Loucy (cell line): ENCODE measurements at regions not wholly inside any gene's neighbourhood (a gene's known extent, or its start where the extent isn't known, plus 50 kb on each side); places are given as distances from the start of the nearest gene placed in this dataset.

Experiments
- H2AFZ ChIP-seq: fragments of 200-600 bp; sonication (generic); 2 replicates; pipeline ENCODE4 v1.6.0; 2016; ENCODE audit warnings: antibody characterized with exemption, mild to moderate bottlenecking, low read length, moderate library complexity
- H3F3A ChIP-seq: fragments of 200-600 bp; 2 replicates; pipeline ENCODE4 v1.6.0; 2016; ENCODE audit warnings: antibody characterized with exemption, low read depth, mild to moderate bottlenecking
- H3K27me3 ChIP-seq: fragments of 200-600 bp; sonication (generic); 2 replicates; pipeline ENCODE4 v1.6.1; 2014; ENCODE audit warnings: low read length, mild to moderate bottlenecking; ENCODE audit not compliant: insufficient read depth, poor library complexity, severe bottlenecking
- H3K36me3 ChIP-seq: fragments of 200-600 bp; sonication (generic); 2 replicates; pipeline ENCODE4 v1.6.1; 2016; ENCODE audit warnings: low read length; ENCODE audit not compliant: insufficient read depth
- H3K4me1 ChIP-seq: fragments of 200-600 bp; sonication (generic); 2 replicates; pipeline ENCODE4 v1.5.1; 2014; ENCODE audit warnings: low read length, mild to moderate bottlenecking; ENCODE audit not compliant: insufficient read depth, poor library complexity, severe bottlenecking
- H3K4me2 ChIP-seq: fragments of 200-600 bp; sonication (generic); 2 replicates; pipeline ENCODE4 v1.6.0; 2014; ENCODE audit warnings: antibody characterized with exemption, low read length, low read depth, mild to moderate bottlenecking; ENCODE audit not compliant: poor library complexity, severe bottlenecking
- H3K4me3 ChIP-seq: fragments of 200-600 bp; sonication (generic); 2 replicates; pipeline ENCODE4 v1.5.1; 2014; ENCODE audit warnings: low read length, mild to moderate bottlenecking, mixed read lengths; ENCODE audit not compliant: poor library complexity, severe bottlenecking
- H3K79me2 ChIP-seq: fragments of 200-600 bp; sonication (generic); 2 replicates; pipeline ENCODE4 v1.6.1; 2014; ENCODE audit warnings: low read length; ENCODE audit not compliant: insufficient read depth
- H3K9ac ChIP-seq: fragments of 200-600 bp; sonication (generic); 2 replicates; pipeline ENCODE4 v1.6.0; 2014; ENCODE audit warnings: mild to moderate bottlenecking, low read depth, low read length, moderate library complexity; ENCODE audit not compliant: poor library complexity, severe bottlenecking
- H3K9me2 ChIP-seq: fragments of 200-600 bp; sonication (generic); replicated peaks from 2 replicates; pipeline ENCODE4 v1.6.1; 2016; ENCODE audit warnings: low read depth, low read length, mixed read lengths
- H3K9me3 ChIP-seq: fragments of 200-600 bp; sonication (generic); 2 replicates; pipeline ENCODE4 v1.6.1; 2014; ENCODE audit warnings: mild to moderate bottlenecking, antibody characterized with exemption, low read length, low read depth; ENCODE audit not compliant: insufficient read depth
- H4K20me1 ChIP-seq: fragments of 200-600 bp; sonication (generic); 2 replicates; pipeline ENCODE4 v1.6.0; 2014; ENCODE audit warnings: antibody characterized with exemption, low read length, mild to moderate bottlenecking; ENCODE audit not compliant: insufficient read depth, poor library complexity, severe bottlenecking
- CTCF ChIP-seq: fragments of 200-600 bp; sonication (generic); conservative IDR thresholded peaks from 2 replicates; pipeline ENCODE4 v1.5.1; 2014; ENCODE audit warnings: mild to moderate bottlenecking, antibody characterized with exemption, low read length
- EZH2phosphoT487 ChIP-seq: fragments of 200-600 bp; IDR thresholded peaks from 2 replicates; pipeline ENCODE4 v1.6.1; 2018; ENCODE audit warnings: antibody characterized with exemption, mild to moderate bottlenecking, moderate library complexity, borderline replicate concordance

DNA sequence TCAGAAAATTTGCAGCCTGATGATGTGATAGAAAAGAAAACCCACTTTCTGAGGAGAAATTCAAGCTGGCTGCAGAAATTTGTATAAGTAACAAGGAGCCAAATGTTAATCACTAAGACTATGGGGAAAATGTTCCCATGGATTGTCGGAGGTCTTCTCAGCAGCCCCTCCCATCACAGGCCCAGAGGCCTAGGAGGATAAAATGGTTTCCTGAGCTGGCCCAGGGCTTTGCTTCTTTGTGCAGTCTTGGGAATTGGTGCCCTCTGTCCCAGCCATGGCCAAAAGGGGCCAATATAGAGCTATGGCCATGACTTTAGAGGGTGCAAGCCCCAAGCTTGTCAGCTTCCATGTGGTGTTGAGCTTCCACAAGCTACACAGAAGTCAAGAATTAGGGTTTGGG lies 335.9 kb downstream of the ATP23 start:
- no peaks in the 10 kb centered on the region for H3K27me3 ChIP-seq
- H3K9ac ChIP-seq: no peak overlapping the region
- H4K20me1 ChIP-seq: no peaks in the 10 kb centered on the region
- H3K4me2 ChIP-seq: no peak overlapping the region
- no peak overlapping the region for H2AFZ ChIP-seq
- H3K4me1 ChIP-seq: no peaks in the 10 kb centered on the region
- no peaks in the 10 kb centered on the region for H3K36me3 ChIP-seq
- H3K9me3 ChIP-seq: no peaks in the 10 kb centered on the region; the same call in 1 of the 2 replicates
- TF ChIP-seq EZH2phosphoT487 (no peak), CTCF (no peak)
- H3K9me2 ChIP-seq: no peaks in the 10 kb centered on the region
- H3K79me2 ChIP-seq: no peaks in the 10 kb centered on the region
- no peaks in the 10 kb centered on the region for H3F3A ChIP-seq
- H3K4me3 ChIP-seq: no peak overlapping the region

GRCh38 chr12:58283553-58283952 lies 342.2 kb downstream of the ATP23 start:
- no peaks in the 10 kb centered on the region for H3K36me3 ChIP-seq
- TF ChIP-seq EZH2phosphoT487 (no peak), CTCF (no peak)
- no peaks in the 10 kb centered on the region for H3K79me2 ChIP-seq
- no peak overlapping the region for H2AFZ ChIP-seq
- H3K4me3 ChIP-seq: no peak overlapping the region
- H3K4me1 ChIP-seq: no peaks in the 10 kb centered on the region
- no peak overlapping the region for H3K9ac ChIP-seq
- H3K4me2 ChIP-seq: no peak overlapping the region
- H3F3A ChIP-seq: no peaks in the 10 kb centered on the region
- H4K20me1 ChIP-seq: no peaks in the 10 kb centered on the region
- no peaks in the 10 kb centered on the region for H3K9me3 ChIP-seq
- no peaks in the 10 kb centered on the region for H3K9me2 ChIP-seq
- H3K27me3 ChIP-seq: no peaks in the 10 kb centered on the region

DNA sequence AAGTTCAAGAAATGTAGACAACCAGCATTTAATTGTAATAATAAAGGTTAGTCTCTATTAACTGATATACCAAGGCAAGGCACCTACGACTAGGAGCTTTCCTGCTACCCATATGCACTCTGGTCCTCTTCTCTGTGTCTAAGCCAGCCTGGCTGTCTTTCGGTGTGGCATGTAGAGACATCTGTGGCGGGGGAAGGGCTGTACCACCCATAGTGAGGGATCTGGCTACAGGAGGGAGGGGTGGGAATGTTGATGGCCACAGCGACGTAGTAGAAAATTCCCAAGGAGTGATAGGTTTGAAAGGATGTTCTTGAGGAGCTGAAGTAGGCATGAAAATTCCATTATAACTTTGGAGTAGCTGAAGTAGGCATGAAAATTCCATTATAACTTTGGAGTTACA lies 344.2 kb downstream of the ATP23 start:
- H3K9me2 ChIP-seq: no peaks in the 10 kb centered on the region
- no peak overlapping the region for H2AFZ ChIP-seq
- no peaks in the 10 kb centered on the region for H4K20me1 ChIP-seq

More for the DNA sequence above, 344.2 kb downstream of the ATP23 start:
- H3K4me2 ChIP-seq: no peak overlapping the region
- TF ChIP-seq EZH2phosphoT487 (no peak), CTCF (no peak)
- no peaks in the 10 kb centered on the region for H3K27me3 ChIP-seq
- H3K36me3 ChIP-seq: no peaks in the 10 kb centered on the region
- H3K4me3 ChIP-seq: no peak overlapping the region
- no peaks in the 10 kb centered on the region for H3K4me1 ChIP-seq
- no peak overlapping the region for H3K9ac ChIP-seq
- H3F3A ChIP-seq: no peaks in the 10 kb centered on the region
- H3K79me2 ChIP-seq: no peaks in the 10 kb centered on the region
- H3K9me3 ChIP-seq: no peaks in the 10 kb centered on the region
